GM19397 (cell line): ENCODE measurements at regions not wholly inside any gene's neighbourhood (a gene's known extent, or its start where the extent isn't known, plus 50 kb on each side); places are given as distances from the start of the nearest gene placed in this dataset.

Experiments
- ATAC-seq: cut with Tn5 transposase; IDR thresholded peaks from one replicate; pipeline ENCODE4 v1.9.1; 2021; ENCODE audit warnings: mild to moderate bottlenecking, moderate library complexity; ENCODE audit not compliant: unreplicated experiment

DNA sequence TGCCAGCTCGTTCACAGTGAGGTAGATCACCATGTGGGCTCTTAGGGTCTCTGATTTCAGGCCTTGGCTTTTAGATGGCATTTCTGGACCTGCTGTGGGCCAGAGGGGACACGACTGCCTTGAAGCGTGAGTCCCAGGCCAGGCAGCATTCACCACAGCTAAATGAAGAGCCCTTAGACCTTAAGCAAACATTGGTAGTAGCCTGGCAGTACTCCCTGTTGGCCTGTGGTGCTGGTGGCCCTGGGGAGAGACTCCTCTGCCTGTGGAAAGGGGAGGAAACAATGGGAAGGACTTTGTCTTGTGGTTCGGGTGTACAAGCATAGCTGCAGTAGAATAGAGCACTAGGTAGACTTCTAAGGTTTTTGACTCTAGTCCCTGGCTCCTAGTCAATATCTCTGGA, 456.0 kb upstream of the DCC start:
- no peak for ATAC-seq

DNA sequence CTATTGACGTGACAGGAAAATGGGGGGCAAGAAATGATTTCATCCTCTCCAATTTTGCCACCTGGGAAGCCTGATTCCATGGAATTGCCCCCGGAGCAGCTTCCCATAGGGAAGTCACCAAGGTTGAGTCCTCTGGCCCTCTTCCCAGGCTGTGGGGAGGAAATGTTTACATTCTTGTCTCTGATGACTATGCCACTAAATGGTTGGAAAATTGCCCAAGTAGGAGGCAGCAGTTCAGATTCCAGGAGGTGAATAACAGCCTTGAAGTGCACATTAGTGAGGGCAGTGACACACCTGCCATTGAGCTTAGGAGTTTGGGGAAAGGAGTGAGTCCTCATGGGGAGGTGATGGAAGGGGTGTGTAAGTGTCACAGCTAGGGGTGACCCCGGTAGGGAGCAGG, 449.2 kb upstream of the DCC start:
- ATAC-seq, result no peak

DNA sequence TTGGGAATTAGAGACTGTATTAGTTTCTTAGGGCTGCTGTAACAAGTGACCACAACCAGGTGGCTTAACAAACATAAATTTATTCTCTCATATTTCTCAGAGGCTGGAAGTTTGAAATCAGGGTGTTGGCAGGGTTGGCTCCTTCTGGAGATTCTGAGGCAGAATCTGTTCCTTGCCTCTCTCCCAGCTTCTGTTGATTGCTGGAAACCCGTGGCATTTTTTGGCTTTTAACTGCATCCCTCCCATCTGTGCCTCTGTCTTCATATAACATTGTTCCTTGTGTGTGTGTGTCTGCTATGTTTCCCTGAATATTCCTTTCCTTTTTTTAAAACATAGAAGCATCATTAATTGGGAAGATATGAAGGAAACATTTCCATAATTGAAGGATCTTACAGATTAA, 448.1 kb upstream of the DCC start:
- ATAC-seq, result no peak

DNA sequence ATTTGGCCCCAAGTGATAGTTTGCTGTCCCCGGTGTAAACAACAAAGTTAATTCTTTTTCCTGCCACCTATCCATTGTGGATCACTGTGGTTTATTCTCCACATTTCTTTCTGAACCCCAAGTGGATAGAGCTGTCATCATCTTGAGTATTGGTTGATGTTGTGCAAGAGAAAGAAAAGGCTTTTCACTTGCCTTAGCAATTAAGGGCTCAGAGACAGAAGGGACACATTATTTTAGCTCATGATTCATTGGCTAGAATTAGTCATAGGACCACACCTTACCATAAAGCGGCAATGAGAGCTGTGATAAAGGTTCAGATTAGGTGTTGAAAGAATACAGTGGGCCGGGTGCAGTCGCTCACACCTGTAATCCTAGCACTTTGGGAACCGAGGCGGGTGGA, 442.1 kb upstream of the DCC start:
- no peak for ATAC-seq

DNA sequence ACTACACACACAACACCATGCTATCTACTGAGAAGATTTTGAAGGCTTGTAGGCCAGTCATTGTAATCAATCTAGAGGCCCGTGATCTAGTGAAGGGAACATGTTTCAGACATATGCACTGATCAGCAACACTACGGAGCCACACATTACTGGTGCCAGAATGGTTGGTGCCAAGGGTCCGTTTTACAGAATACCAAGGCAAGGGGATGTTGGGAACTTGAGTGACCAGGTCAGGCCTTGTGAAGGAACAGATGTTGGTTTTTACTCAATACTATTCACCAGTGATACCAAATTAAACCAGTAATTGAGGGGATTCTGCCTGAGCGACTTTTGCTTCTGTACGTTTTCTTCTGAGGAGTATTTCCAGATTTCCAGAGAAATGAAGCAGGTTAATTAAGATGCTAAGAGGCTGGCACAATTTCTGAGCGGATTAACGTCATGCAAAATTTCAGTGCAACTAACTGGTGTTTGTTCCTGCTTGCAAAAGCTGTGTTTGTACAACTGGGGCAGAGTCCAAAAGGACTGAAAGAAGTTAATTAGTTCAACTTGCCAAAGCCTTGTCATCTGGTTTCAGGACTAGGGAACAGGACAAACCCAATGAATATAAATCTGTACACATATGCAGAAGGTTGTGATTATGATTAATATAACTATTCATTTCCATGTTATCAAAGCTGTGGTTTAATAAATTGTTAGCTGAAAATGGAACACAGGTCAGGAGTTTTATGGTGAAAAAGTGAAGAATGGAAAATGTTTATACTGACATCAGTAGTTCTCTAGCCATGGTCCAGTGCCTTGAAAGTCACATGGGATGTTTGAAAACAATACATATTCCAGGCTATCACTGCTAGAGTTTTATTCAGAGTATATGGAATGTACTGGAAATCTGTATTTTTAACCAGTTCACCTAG, 432.1 kb upstream of the DCC start:
- ATAC-seq, result no peak

DNA sequence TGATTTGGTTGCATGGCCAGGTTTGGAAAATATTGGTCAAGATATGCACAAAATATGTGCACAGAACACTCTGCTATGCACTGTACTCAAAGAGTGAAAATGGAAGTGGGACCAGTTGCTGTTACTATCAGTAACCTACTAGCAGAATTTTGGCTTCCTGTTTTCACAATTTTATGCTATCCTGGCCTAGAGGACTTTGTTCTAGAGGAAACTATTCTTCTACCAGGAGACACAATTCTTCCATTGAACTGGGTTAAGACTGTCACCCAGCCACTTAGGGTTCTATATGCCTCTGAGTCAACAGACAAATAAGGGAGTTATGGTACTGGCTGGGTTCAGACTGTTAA, 431.4 kb upstream of the DCC start:
- no peak for ATAC-seq

DNA sequence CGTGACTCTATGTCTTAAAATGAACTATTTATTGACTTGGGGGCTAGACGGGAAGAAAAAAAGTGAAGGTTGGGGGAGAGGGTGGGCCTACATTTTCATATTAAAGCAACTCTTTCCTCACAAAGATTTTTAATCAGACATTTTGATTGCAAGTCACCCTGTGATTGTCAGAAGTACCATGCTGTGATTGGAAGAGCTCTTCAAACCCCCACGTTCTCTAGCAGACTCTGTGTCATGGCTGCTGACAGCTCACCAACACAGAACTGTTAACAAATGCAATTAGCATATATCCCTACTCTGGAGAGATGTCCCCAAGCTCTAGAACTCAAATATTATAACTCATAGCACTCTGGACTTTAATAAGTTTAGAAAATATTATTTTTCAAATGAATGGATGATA, 428.4 kb upstream of the DCC start:
- no peak for ATAC-seq

DNA sequence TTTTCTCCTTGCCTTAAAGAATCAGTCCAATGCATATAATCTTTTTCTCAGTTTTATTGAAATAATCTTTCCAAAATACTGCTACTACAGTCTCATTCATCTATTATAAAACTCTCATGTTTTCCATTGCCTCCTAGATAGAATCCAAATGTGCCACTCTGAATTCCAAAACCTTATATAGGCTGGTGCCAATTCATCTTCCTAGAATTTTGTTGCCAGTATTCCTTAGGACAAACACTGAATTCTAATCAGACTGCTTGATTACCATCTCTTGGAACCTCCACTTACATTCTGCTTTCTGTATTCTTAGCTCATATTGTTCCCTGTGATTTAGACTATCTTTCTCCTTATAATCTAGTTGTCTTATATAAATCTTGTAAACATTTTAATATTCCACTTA, 427.6 kb upstream of the DCC start:
- ATAC-seq, result no peak

DNA sequence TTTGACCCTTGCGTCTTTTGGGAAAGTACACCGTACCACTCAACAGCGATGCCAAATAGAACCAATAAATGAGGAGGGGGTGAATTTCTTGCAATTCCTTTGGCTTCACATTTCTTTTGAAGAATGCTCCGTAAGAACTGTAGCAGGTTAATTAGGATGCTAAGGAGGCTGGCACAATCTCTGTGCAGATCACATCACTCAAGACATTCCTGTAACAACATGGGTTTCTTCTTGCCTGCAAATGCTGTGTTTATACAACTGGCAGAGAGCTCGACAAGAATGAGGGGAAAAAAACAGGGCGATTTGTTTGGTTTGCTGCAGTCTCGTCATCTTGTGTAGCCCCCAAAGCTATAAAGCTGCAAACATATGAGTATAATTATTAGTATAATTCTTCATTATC, 424.8 kb upstream of the DCC start:
- ATAC-seq, result no peak

DNA sequence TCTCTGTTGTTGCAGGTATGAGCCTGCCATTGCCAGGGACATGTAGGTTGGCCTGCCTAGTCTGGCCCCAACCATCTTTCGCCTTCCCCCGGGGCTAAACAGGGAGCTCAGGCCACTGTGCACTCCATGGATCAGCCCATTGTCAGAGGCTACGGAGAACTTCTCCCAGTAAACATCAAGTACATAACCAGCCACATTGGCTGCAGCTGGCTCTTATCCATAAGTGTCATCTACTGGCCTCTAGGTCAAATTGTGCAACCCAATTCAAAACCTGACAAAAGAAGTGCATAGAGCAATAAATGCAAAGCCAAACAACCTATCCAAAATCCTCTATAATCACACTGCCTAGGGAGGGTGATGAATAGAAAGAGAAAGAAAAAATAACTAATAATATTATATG, 418.1 kb upstream of the DCC start:
- no peak for ATAC-seq

DNA sequence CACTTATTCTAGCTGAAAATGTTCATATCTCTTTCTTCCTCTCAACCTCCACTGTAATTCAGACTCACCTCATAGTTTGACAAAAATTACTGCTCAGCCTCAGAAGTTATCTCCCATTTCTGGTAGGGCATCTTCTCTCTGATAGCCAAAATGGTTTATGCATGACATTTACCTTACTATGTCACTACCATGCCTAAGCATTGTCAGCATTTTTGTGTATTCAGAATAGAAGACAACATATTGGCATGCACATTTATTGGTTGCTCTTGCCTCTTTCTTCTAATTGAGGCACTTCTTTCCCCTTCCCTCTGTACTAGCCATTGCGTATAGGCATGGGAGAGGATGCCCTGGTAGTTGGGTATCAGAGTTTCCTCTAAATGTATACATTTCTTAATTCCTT, 406.1 kb upstream of the DCC start:
- no peak for ATAC-seq

DNA sequence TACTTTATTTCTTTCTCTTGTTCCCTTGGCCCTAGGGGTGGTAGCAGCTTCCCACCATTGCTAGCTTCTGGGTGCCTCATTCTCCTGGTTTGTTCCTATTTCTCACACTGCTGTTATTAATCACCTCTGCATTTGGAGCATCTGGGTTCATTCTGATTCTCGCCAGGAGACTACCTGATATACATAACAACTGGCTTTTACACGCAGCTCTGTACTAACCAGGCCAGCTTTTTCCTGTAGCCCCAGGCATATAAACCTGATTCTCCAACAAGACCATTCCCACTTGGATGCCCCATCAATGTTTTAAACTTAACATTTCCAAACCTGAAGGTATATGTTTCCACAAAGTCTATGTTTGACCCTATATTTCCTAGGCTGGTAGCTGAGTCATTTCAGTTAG, 403.9 kb upstream of the DCC start:
- ATAC-seq, result no peak

DNA sequence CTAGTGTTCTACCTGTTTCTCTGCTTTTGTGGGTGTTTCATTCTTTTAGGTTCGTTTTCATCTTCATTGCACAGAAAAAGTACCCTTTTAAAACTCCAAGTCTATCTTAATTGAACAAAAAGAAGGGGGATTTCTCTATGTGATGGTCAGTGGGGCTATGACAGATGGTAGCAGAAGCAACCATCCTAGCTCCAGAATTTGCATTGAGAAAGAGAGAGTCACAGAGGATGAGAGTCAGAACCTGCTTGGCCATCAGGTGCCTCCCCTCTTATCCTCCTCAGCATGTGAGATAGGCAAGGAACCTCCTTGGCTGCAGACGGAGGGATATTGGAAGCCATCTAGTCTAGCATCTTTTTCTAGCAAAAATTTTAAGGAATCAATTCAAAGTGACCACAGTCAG, 398.0 kb upstream of the DCC start:
- ATAC-seq, result peak; percentile 47

DNA sequence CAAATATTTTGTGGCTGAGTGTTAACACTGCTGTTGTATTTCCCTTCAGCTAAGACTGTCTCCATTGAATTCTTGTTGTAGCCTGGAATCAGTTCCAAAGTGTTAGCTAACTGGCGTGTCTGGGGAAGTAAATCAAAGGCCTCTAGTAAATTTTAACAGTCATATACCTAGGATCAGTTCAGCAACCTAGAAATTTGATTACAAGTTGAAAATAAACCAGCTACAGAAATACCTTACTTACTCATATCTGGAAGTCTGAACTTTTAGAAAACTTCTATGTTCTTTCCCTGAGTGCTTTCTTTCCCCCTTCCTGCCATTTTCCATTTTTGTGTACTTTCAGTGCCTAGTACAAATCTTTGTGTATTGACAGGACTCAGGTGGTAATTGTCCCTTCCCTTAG, 396.7 kb upstream of the DCC start:
- ATAC-seq, result no peak

DNA sequence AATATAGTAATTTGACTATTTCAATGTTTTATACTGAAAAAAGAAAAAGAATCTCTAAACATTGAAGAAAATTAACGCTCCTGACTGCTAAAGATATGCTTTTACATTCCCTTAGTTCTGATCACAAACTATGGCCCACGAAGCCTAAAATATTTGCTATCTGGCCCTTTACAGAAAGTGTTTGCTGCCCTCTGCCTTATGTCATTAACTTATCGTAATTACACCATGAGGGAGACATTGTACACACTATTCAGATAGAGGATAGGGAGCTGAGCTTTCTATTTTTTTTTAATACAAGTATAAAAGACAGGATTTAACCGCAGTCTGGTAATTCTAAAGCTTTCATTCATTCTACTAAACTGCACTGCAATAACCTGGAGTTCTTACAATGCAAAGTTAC, 393.1 kb upstream of the DCC start:
- ATAC-seq, result no peak

DNA sequence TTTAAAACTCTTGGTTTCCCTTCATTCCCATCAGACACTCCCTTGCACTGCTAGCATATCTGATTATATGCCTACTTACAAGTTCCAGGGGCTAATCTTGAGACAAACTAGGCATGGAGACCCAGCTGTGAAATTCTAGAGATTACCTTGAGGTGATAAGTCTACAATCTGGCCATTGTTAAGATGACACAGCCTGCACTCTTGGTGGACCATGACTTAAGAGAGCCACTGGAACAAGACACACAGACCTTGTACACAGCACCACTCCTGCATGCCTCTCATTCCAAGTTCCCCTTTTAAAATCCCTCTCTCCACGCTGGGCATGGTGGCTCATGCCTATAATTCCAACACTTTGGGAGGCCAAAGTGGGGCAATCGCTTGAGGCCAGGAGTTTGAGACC, 387.2 kb upstream of the DCC start:
- no peak for ATAC-seq

DNA sequence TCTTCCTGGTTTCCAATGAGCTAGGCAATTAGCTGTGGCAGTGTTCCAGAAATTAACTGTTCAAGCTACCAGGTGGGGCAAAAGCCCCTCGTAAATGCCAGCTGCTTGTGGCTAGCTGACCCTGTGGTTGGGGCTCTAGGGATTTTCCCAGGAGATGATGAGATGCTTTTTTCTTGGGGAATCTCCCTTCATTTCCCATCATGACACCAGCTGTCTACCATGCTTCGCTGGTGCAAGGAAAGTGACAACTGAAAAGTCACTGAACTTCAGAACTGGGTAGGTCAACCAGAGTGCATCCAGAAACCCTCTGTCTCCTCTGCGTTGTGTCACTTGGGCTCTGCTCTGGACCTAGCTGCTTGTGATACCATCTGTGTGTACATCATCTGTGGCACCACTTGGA, 386.5 kb upstream of the DCC start:
- ATAC-seq, result peak; percentile 82

DNA sequence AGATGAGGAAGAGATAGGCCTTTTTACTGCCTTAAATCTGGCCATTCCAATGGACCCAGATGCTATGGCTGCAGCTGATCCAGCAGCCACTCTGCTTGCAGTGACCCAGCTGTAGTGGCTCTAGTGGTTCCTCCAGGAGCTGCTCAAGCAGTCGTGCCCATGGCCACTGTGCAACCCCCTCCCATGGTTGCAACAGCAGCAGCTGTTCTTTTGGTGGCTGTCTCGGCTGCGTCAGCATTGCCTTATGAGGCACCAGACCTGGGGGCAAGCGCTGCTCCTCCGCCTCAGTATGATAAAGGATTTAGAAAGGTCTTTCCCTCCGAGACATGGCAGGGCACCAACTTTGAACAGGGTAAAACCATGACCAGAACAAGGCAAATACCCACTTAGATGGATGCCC, 384.9 kb upstream of the DCC start:
- no peak for ATAC-seq

DNA sequence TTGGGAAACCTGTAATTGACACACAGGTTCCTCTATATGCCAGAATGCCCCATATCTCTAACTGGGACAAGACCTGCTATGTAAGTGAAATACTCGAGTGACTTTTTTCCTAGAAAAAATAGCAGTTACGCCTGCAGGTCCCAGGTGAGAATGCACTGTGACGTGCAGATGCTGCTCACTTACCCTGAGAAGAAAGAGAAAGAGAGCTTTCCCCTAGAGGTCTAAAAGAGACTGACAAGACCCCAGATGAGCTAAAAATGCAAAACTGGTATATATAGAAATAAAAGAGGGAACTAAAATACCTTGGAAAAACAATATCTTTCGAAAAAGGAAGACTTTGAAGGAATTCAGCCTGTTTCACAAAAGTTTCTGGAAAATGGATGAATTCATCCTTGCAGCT, 383.0 kb upstream of the DCC start:
- no peak for ATAC-seq

DNA sequence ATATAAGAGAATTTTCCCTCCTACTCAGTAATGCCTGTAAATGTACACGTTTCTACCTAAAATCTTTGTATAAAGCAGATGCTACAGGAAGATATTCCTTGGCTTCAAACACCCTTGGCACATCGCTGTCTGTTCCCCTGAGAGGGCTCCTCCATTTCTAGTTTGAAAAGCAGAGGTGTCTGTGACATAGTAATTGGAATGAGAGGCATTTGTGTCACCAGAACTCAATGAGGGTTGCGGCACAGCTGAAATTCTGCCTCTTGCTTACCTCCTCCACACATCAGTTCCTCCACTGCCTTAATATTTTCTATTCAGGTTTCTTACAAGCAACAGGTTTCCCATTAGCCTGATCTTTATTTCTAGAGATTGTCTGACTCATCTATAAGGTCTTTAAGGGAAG, 359.9 kb upstream of the DCC start:
- ATAC-seq, result no peak

DNA sequence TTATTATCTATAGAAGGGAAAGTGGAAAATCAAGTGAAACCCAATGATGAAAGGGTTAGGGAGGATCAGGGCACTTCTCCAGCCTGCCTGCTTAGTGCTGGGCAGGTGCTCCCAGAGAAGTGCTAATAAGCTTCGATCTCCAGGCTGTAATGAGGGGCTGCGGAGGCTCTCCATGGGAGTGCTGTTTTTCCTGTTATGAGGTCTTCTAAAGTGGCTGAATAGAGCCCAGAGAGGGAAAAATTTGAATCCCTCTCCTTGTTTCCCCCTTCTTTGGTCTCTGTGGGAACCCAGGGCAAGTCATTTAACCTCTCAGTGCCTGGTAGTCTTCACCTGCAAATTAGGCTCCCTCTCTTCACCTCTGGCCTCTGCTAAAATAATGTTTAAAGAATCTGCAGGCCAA, 351.7 kb upstream of the DCC start:
- ATAC-seq, result no peak

DNA sequence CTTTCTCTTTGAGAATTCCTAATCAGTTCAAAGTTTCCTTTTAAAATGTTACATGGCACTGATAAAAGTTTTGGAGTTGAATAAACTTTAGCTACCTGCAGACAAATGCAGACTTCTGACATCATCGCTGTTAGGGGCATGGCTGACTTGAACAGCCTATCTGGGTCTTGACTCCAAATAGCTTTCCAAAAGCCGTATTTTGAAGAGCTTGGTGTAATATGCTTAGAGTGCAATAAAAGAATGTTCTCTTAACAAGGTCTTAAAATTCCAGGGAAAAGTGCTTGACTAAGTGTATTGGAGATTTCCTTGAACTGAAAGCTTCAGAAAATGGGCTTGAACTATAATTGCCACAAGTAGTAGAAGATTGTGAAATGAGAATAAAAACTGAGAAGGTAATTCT, 342.9 kb upstream of the DCC start:
- ATAC-seq, result no peak

DNA sequence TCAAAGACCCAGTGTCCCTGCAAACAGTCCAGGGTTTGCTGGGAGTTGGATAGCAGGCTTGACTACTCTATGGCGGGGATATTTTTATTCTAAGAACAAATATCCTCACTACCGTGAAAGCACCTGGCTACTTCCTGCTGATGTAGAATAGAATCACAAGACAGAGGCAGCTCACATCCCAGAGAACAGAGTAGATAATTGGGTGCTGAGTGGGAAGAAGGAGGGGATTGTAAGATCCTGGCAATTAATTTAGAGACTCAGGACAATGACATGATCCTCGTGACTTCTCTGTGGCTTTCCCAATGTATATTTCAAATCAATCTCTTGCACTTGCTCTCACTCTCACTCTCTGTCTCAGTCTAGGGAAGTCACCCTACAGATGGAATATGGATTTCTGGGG, 341.9 kb upstream of the DCC start:
- ATAC-seq, result no peak
